Suprapubic skin (tissue), 4 donors: ENCODE measurements at regions not wholly inside any gene's neighbourhood (a gene's known extent, or its start where the extent isn't known, plus 50 kb on each side); places are given as distances from the start of the nearest gene placed in this dataset.

ENCODE experiments used
- CTCF ChIP-seq, 2 donors: fragments of 200-600 bp in 1 of 2; fragments of 450-650 bp in 1 of 2; sonication (generic) in 1 of 2; IDR thresholded peaks; one replicate each; pipeline ENCODE4 v1.5.1; 2016 to 2019; ENCODE audit warnings: antibody characterized with exemption in 2 of 2, mild to moderate bottlenecking in 1 of 2, moderate library complexity in 1 of 2
- EP300 ChIP-seq: sonication (generic); formaldehyde crosslinking; IDR thresholded peaks from one replicate; pipeline ENCODE4 v1.6.1; 2017; ENCODE audit warnings: antibody characterized with exemption
- POLR2AphosphoS5 ChIP-seq, 3 donors: sonication (generic); formaldehyde crosslinking; IDR thresholded peaks; one replicate each; pipeline ENCODE4 v1.6.1; 2017; ENCODE audit warnings: antibody characterized with exemption in 3 of 3

GRCh38 chr6:81128671-81129070 lies 623.8 kb downstream of the TENT5A start:
- TF ChIP-seq CTCF (IDR thresholded peaks at IDR 0.05): no peak
- no peak for TF ChIP-seq POLR2AphosphoS5 (IDR thresholded peaks at IDR 0.05)
- no peak for TF ChIP-seq EP300
